NCI-H146 treated with DMSO at 0.1 percent for 48 hours (cell line): ENCODE measurements at regions not wholly inside any gene's neighbourhood (a gene's known extent, or its start where the extent isn't known, plus 50 kb on each side); places are given as distances from the start of the nearest gene placed in this dataset.

Source experiments
- DNase-seq: peaks from one replicate; lab custom pipeline; 2025; ENCODE audit not compliant: unreplicated experiment; lab: John Stamatoyannopoulos, UW

GRCh38 chr3:40800343-40800742 lies 275.6 kb downstream of the ZNF621 start:
- DNase-seq: no peak

GRCh38 chr3:40801284-40801741 lies 276.6 kb downstream of the ZNF621 start:
- DNase-seq: no peak

GRCh38 chr3:40803311-40803710 lies 278.6 kb downstream of the ZNF621 start:
- no peak for DNase-seq

- DNase-seq: no peak
These were observed 280.7 kb downstream of the ZNF621 start for GRCh38 chr3:40805456-40805855.

GRCh38 chr3:40810813-40811212 lies 286.1 kb downstream of the ZNF621 start:
- no peak for DNase-seq

- no peak for DNase-seq
These were observed 292.3 kb downstream of the ZNF621 start for GRCh38 chr3:40817017-40817416.

- no peak for DNase-seq
These were observed 296.6 kb downstream of the ZNF621 start for GRCh38 chr3:40821315-40821714.

- no peak for DNase-seq
These were observed 302.5 kb downstream of the ZNF621 start for GRCh38 chr3:40827226-40827625.

- DNase-seq: no peak
These were observed 303.4 kb downstream of the ZNF621 start for GRCh38 chr3:40827942-40828688.

GRCh38 chr3:40828741-40829415 lies 304.1 kb downstream of the ZNF621 start:
- no peak for DNase-seq

- DNase-seq: no peak
These were observed 305.1 kb downstream of the ZNF621 start for GRCh38 chr3:40829876-40830275.

GRCh38 chr3:40837300-40837699 lies 312.5 kb downstream of the ZNF621 start:
- no peak for DNase-seq

- no peak for DNase-seq
These were observed 316.4 kb downstream of the ZNF621 start for GRCh38 chr3:40841131-40841530.

- no peak for DNase-seq
These were observed 316.9 kb downstream of the ZNF621 start for GRCh38 chr3:40841570-40842109.

GRCh38 chr3:40842714-40843113 lies 318.0 kb downstream of the ZNF621 start:
- no peak for DNase-seq

GRCh38 chr3:40843208-40843624 lies 318.5 kb downstream of the ZNF621 start:
- DNase-seq: no peak

- DNase-seq: no peak
These were observed 319.2 kb downstream of the ZNF621 start for GRCh38 chr3:40843851-40844548.

GRCh38 chr3:40844896-40845295 lies 320.1 kb downstream of the ZNF621 start:
- DNase-seq: no peak

- DNase-seq: no peak
These were observed 320.7 kb downstream of the ZNF621 start for GRCh38 chr3:40845447-40845846.

- DNase-seq: no peak
These were observed 321.2 kb downstream of the ZNF621 start for GRCh38 chr3:40845916-40846315.

GRCh38 chr3:40846451-40846850 lies 321.7 kb downstream of the ZNF621 start:
- no peak for DNase-seq

GRCh38 chr3:40847551-40847992 lies 322.8 kb downstream of the ZNF621 start:
- no peak for DNase-seq
